ENCODE measurements at regions not wholly inside any gene's neighbourhood (a gene's known extent, or its start where the extent isn't known, plus 50 kb on each side); places are given as distances from the start of the nearest gene placed in this dataset.

DNA sequence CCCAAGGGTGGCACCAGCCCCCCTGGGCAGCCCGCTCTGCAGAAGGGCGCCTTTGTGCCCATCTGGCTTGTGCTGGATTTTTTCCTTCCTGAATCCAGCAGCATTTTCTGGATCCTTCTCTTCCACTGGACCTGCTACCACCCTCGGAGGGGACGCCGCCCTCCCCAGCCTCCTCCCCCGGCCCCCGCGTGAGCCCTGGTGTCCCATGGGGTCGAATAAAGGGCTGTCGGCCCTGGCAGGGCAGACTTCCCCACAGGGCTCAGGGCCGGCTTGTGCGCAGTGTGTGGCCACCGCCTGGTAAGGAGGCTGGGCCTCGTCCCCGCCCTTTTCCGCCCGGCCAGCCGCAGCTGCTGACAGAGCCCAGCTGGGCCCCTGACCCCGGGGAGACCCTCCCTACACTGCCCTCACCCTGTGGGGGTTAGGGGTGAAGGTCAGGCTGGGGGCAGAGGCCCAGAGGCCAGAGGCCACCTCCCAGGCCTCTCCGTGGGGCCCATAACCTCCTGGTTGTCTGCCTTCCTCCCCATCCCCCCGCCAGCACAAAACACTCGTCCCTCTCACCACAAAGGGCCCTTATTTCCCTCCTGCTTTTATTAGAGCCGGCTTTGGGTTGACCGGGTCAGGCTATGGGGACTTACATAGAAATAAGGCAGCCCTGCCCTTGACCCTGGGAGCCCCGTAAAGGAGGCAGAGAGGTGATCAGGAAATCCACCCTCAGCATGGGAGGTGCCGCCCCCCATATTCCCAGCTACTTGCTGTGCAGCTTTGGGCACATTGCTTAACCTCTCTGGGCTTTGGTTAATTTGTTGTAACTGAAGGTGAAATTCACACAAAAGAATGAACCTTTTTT is 179.3 kb upstream of the CIBAR2 start:
- no peak overlapping the region for H3K4me3 Mint-ChIP-seq
- Histone ChIP-seq H3K4me1 (ENCODE audit: control insufficient read depth, insufficient read depth, low read length) (peaks cover 17% of the 10 kb centered on the region), H3K27ac (ENCODE audit: low read length) (no peak overlapping the region), H3K4me3 (ENCODE audit: low read length) (no peak overlapping the region), H3K36me3 (ENCODE audit: control insufficient read depth, insufficient read depth, low read length) (no peaks in the 10 kb centered on the region), H3K9me3 (ENCODE audit: control insufficient read depth, insufficient read depth, low read length) (no peaks in the 10 kb centered on the region), H3K27me3 (ENCODE audit: control insufficient read depth, insufficient read depth, low read length) (no peaks in the 10 kb centered on the region)
- peaks cover 0 to 6% of the 10 kb centered on the region in 2 donors for H3K4me1 Mint-ChIP-seq
- DNase-seq, result no peak
- TF ChIP-seq, protein P1, sequence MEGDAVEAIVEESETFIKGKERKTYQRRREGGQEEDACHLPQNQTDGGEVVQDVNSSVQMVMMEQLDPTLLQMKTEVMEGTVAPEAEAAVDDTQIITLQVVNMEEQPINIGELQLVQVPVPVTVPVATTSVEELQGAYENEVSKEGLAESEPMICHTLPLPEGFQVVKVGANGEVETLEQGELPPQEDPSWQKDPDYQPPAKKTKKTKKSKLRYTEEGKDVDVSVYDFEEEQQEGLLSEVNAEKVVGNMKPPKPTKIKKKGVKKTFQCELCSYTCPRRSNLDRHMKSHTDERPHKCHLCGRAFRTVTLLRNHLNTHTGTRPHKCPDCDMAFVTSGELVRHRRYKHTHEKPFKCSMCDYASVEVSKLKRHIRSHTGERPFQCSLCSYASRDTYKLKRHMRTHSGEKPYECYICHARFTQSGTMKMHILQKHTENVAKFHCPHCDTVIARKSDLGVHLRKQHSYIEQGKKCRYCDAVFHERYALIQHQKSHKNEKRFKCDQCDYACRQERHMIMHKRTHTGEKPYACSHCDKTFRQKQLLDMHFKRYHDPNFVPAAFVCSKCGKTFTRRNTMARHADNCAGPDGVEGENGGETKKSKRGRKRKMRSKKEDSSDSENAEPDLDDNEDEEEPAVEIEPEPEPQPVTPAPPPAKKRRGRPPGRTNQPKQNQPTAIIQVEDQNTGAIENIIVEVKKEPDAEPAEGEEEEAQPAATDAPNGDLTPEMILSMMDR (IDR thresholded peaks at IDR 0.05), result no peak
- ATAC-seq, result peak; percentile 50 to 76 (median 63)
- H3K27ac Mint-ChIP-seq, result peak overlapping the region in 1 of 2 donors; percentile 61
- 57% methylated on average over 23 of the region's 26 CpGs for WGBS (ENCODE audit: insufficient coverage)
- H3K27me3 Mint-ChIP-seq (ENCODE audit: low read depth in 2 of 2), result peaks cover 0 to 1% of the 10 kb centered on the region in 2 donors
- no peaks in the 10 kb centered on the region for H3K36me3 Mint-ChIP-seq
- intact Hi-C loops (cut with micrococcal nuclease), result no loop called here
- H3K9me3 Mint-ChIP-seq, result no peaks in the 10 kb centered on the region

DNA sequence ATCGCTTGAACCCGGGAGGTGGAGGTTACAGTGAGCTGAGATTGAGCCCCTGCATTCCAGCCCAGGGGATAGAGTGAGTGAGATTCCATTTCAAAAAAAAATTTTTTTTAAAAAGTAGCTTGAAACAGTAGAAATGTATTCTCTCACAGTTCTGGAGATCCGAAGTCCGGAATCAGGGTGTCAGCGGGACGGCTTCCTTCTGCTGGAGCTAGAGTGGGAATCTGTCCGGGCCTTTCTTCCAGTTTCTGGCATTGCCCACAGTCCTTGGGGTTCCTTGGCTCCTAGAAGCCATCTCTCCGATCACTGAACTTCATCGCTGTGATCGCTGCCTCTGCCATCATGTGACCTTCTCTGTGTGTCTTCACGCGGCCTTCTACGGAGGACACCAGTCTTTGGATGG is 181.2 kb upstream of the CIBAR2 start:
- ATAC-seq (no peak), DNase-seq (no peak)
- 95% methylated on average over 13 of the region's 13 CpGs for WGBS (ENCODE audit: insufficient coverage)
- Mint-ChIP-seq H3K4me1 (peaks cover 0 to 9% of the 10 kb centered on the region in 2 donors), H3K27me3 (ENCODE audit: low read depth in 2 of 2) (peaks cover 0 to 6% of the 10 kb centered on the region in 2 donors), H3K36me3 (no peaks in the 10 kb centered on the region), H3K4me3 (no peak overlapping the region), H3K9me3 (no peaks in the 10 kb centered on the region), H3K27ac (no peak overlapping the region)
- no peaks in the 10 kb centered on the region for H3K27me3 ChIP-seq (ENCODE audit: control insufficient read depth, insufficient read depth, low read length)
- no peak overlapping the region for H3K27ac ChIP-seq (ENCODE audit: low read length)
- H3K4me3 ChIP-seq (ENCODE audit: low read length), result no peak overlapping the region
- intact Hi-C loops (cut with micrococcal nuclease), result no loop called here
- H3K9me3 ChIP-seq (ENCODE audit: control insufficient read depth, insufficient read depth, low read length), result no peaks in the 10 kb centered on the region
- H3K36me3 ChIP-seq (ENCODE audit: control insufficient read depth, insufficient read depth, low read length), result no peaks in the 10 kb centered on the region
- H3K4me1 ChIP-seq (ENCODE audit: control insufficient read depth, insufficient read depth, low read length), result peaks cover 17% of the 10 kb centered on the region
- TF ChIP-seq, protein P1 (IDR thresholded peaks at IDR 0.05), result no peak

DNA sequence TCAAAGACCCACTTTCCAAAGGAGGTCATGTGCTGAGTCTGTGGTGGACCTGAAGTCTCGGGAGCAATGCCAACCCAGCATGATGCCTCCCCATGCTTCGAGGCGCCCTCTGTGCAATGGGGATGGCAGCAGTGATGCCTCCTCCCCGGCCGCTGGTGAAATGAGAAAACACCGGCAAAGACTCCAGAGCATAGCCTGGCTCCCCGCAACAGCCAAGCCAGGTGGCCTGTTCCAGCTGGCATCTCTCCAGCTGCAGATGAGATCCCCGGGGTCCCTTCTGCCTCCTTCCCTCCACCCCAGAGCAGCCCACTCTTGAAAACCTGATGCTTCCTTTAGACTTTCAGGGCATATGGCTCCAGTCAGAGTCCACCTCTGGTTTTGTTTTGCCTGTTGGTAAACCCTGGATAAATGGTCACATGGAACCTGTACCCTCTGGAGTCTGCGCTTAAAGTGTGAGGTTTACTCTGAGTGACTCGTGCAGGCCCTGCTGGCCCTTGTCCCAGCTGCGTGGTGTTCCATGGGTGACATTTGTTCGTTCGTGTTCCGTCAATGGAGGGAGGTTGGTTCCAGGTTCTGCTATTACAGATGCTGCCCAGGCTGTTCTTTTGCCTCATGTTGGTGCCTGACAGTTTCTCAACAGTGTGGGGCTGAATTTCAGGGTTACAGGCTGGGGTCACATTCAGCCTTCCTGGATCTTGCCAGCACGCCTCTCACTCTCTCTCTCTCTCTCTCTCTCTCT is 181.8 kb upstream of the CIBAR2 start:
- Histone ChIP-seq H3K36me3 (ENCODE audit: control insufficient read depth, insufficient read depth, low read length) (no peaks in the 10 kb centered on the region), H3K4me3 (ENCODE audit: low read length) (no peak overlapping the region), H3K27ac (ENCODE audit: low read length) (no peak overlapping the region), H3K4me1 (ENCODE audit: control insufficient read depth, insufficient read depth, low read length) (peaks cover 17% of the 10 kb centered on the region), H3K9me3 (ENCODE audit: control insufficient read depth, insufficient read depth, low read length) (no peaks in the 10 kb centered on the region), H3K27me3 (ENCODE audit: control insufficient read depth, insufficient read depth, low read length) (no peaks in the 10 kb centered on the region)
- DNase-seq, result no peak
- TF ChIP-seq, protein P1 (IDR thresholded peaks at IDR 0.05), result no peak
- no peak overlapping the region for H3K27ac Mint-ChIP-seq
- intact Hi-C loops (cut with micrococcal nuclease), result no loop called here
- peaks cover 0 to 9% of the 10 kb centered on the region in 2 donors for H3K4me1 Mint-ChIP-seq
- no peak for ATAC-seq
- H3K27me3 Mint-ChIP-seq (ENCODE audit: low read depth in 2 of 2), result peaks cover 0 to 6% of the 10 kb centered on the region in 2 donors
- no peaks in the 10 kb centered on the region for H3K36me3 Mint-ChIP-seq
- no peak overlapping the region for H3K4me3 Mint-ChIP-seq
- H3K9me3 Mint-ChIP-seq, result no peaks in the 10 kb centered on the region
- 83% methylated on average over 15 of the region's 15 CpGs for WGBS (ENCODE audit: insufficient coverage)
